GM12878 (cell line): ENCODE measurements at regions not wholly inside any gene's neighbourhood (a gene's known extent, or its start where the extent isn't known, plus 50 kb on each side); places are given as distances from the start of the nearest gene placed in this dataset.

Source experiments
- ATAC-seq: fragments of 200-7000 bp; cut with Tn5 transposase; 3 replicates; pipeline ENCODE4 v1.9.1; 2020; ENCODE audit warnings: mild to moderate bottlenecking, moderate library complexity
- BruUV-seq: library from RNA; stranded (reverse); fragments of 400-500 nt; replicated peaks from 2 replicates; lab custom pipeline; 2021; lab: Mats Ljungman, UMichigan
- CTCF ChIA-PET: fragments of 300-600 bp; sonication (Branson Sonifier 250); formaldehyde crosslinking; extraction: SDS; loops from one replicate; lab custom pipeline; 2021; ENCODE audit warnings: inconsistent platforms; lab: Yijun Ruan, JAX
- POLR2A ChIA-PET: fragments of 350-600 bp; formaldehyde crosslinking; extraction: SDS; loops from one replicate; lab custom pipeline; 2021; ENCODE audit warnings: inconsistent platforms; lab: Charles Lee
- RAD21 ChIA-PET: fragments of 300-600 bp; sonication (Branson Sonifier 250); formaldehyde crosslinking; loops from one replicate; lab custom pipeline; 2023; ENCODE audit warnings: antibody characterized with exemption; ENCODE audit not compliant: unreplicated experiment; lab: Charles Lee
- SMC1A ChIA-PET: fragments of 300-600 bp; sonication (Branson Sonifier 250); formaldehyde crosslinking; loops from one replicate; lab custom pipeline; 2023; ENCODE audit not compliant: unreplicated experiment, uncharacterized antibody; lab: Charles Lee
- DNase-seq: peaks from one replicate; pipeline ENCODE4 v3.0.0-alpha.2; 2011; ENCODE audit warnings: low read depth, low spot score
- FAIRE-seq: peaks from 3 replicates; lab custom pipeline; 2011; peaks lifted over from hg19 to GRCh38; lab: Jason Lieb, UNC
- H2AFZ ChIP-seq: 2 replicates; pipeline ENCODE4 v1.6.0; 2011; ENCODE audit warnings: low read depth, low read length, control low read depth; ENCODE audit not compliant: control insufficient read depth
- H3K27ac ChIP-seq: 2 replicates; pipeline ENCODE4 v1.5.1; 2011; ENCODE audit warnings: control low read depth; ENCODE audit not compliant: control insufficient read depth, insufficient read depth
- H3K27me3 ChIP-seq, 2 experiments: replicated peaks in 1 of 2; 2 replicates each; pipeline versions ENCODE4 v1.6.0 to v1.6.1; 2011; ENCODE audit warnings: low read length in 1 of 2; ENCODE audit not compliant: control insufficient read depth in 2 of 2, insufficient read depth in 2 of 2
- H3K36me3 ChIP-seq, 2 experiments: 2 replicates each; pipeline ENCODE4 v1.5.1; 2011; ENCODE audit warnings: low read length in 1 of 2; ENCODE audit not compliant: control insufficient read depth in 2 of 2, insufficient read depth in 2 of 2
- H3K4me1 ChIP-seq: 2 replicates; pipeline ENCODE4 v1.6.1; 2011; ENCODE audit warnings: mild to moderate bottlenecking, low read length, moderate library complexity, mixed read lengths; ENCODE audit not compliant: control insufficient read depth, insufficient read depth
- H3K4me2 ChIP-seq: 2 replicates; pipeline ENCODE4 v1.6.0; 2011; ENCODE audit warnings: control low read depth; ENCODE audit not compliant: control insufficient read depth, insufficient read depth
- H3K4me3 ChIP-seq: fragments of 200-600 bp; sonication (generic); 2 replicates; pipeline ENCODE4 v1.5.1; 2016
- H3K79me2 ChIP-seq: 2 replicates; pipeline ENCODE4 v1.6.0; 2011; ENCODE audit warnings: low read length; ENCODE audit not compliant: control insufficient read depth, insufficient read depth
- H3K9ac ChIP-seq: 2 replicates; pipeline ENCODE4 v1.8.0; 2011; ENCODE audit warnings: low read length, control low read depth, mixed read lengths; ENCODE audit not compliant: control insufficient read depth, insufficient read depth
- H3K9me3 ChIP-seq: replicated peaks from 3 replicates; pipeline ENCODE4 v1.5.1; 2011; ENCODE audit warnings: mild to moderate bottlenecking, low read length; ENCODE audit not compliant: control insufficient read depth, insufficient read depth
- H4K20me1 ChIP-seq: 2 replicates; pipeline ENCODE4 v1.6.0; 2011; ENCODE audit not compliant: control insufficient read depth, insufficient read depth
- E2F8 ChIP-seq: fragments of 450-650 bp; IDR thresholded peaks from 2 replicates; pipeline ENCODE4 v1.6.1; 2018; ENCODE audit warnings: mild to moderate bottlenecking, low read depth, moderate library complexity; ENCODE audit not compliant: partially characterized antibody
- NKRF ChIP-seq: fragments of 450-650 bp; conservative IDR thresholded peaks from 2 replicates; pipeline ENCODE4 v1.6.1; 2017; ENCODE audit warnings: mild to moderate bottlenecking, moderate library complexity
- RCOR1 ChIP-seq: conservative IDR thresholded peaks from 2 replicates; pipeline ENCODE4 v1.6.1; 2012; ENCODE audit warnings: low read depth, low read length, improper control_type of control experiment
- SMC3 ChIP-seq: IDR thresholded peaks from 2 replicates; pipeline ENCODE4 v1.6.1; 2011; ENCODE audit warnings: low read length, improper control_type of control experiment, borderline replicate concordance
- WRNIP1 ChIP-seq: IDR thresholded peaks from 2 replicates; pipeline ENCODE4 v1.6.1; 2011; ENCODE audit warnings: low read depth, low read length, improper control_type of control experiment, borderline replicate concordance
- ZBTB40 ChIP-seq: fragments of 450-650 bp; IDR thresholded peaks from 2 replicates; pipeline ENCODE4 v1.6.1; 2016; ENCODE audit warnings: mild to moderate bottlenecking, moderate library complexity, borderline replicate concordance
- WGBS: methylation state at CpG from one replicate; pipeline ENCODE4 v1.1.6; 2016; ENCODE audit warnings: low lambda C conversion rate; ENCODE audit not compliant: insufficient replicate concordance, insufficient coverage; ENCODE audit errors: missing lambda C conversion rate; 5-methylcytosine and 5-hydroxymethylcytosine counted together
- in situ Hi-C: fragments of 300-500 bp; cut with MboI; formaldehyde crosslinking; loops from 9 replicates; pipeline ENCODE4 v1.14.3; 2018; ENCODE audit warnings: mixed read lengths
- intact Hi-C: fragments of 100-400 bp; cut with micrococcal nuclease; formaldehyde crosslinking; loops from one replicate; pipeline ENCODE4 v1.14.2; 2022; ENCODE audit not compliant: unreplicated experiment

DNA sequence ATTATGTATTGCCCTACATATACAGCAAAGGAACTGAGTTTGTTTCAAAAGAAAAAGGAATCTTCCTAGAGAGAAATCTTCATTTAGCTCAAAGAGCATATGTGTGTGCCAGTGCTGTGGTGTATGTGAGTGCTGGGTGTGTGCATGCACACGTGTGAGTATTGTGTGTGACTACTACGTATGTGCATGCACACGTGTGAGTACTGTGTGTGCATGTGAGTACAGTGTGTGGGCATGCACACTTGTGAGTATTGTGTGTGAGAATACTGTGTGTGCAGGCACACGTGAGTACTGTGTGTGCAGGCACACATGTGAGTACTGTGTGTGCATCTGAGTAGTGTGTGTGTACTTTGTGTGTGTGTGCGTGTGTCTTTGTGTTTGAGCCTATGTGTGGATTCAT, 651.0 kb upstream of the B3GAT1 start:
- Histone ChIP-seq H3K4me1 (no peaks in the 10 kb centered on the region), H3K9ac (no peak overlapping the region), H4K20me1 (no peaks in the 10 kb centered on the region), H3K4me2 (no peak overlapping the region), H3K27me3 (no peaks in the 10 kb centered on the region), H3K79me2 (no peaks in the 10 kb centered on the region), H3K9me3 (no peaks in the 10 kb centered on the region), H3K4me3 (no peak overlapping the region), H3K27ac (no peak overlapping the region), H3K36me3 (no peaks in the 10 kb centered on the region), H2AFZ (no peak overlapping the region)
- ChIA-PET CTCF (no interaction called here), POLR2A (no interaction called here), RAD21 (no interaction called here), SMC1A (no interaction called here)
- in situ Hi-C loops = no loop called here
- FAIRE-seq (no peak), DNase-seq (no peak), ATAC-seq (no peak)
- 19% methylated on average over 5 of the region's 5 CpGs for WGBS
- intact Hi-C loops = no loop called here
- no TSS peak for BruUV-seq
- no peak for TF ChIP-seq E2F8
- TF ChIP-seq SMC3 = no peak
- no peak for TF ChIP-seq WRNIP1
- TF ChIP-seq ZBTB40 = no peak
- TF ChIP-seq RCOR1 = no peak
- TF ChIP-seq NKRF = no peak
